ENCODE measurements at regions not wholly inside any gene's neighbourhood (a gene's known extent, or its start where the extent isn't known, plus 50 kb on each side); places are given as distances from the start of the nearest gene placed in this dataset.
"Not testable (repeated sequence)": the region's sequence is repeated elsewhere in the genome, so short reads cannot be mapped to it uniquely, and the experiment has no call there.

- ATAC-seq (ENCODE audit: low read depth in 2 of 2) (no peak), DNase-seq (no peak)
- Histone ChIP-seq H3K27me3 (ENCODE audit: control insufficient read depth, insufficient read depth, low read length) (no peaks in the 10 kb centered on the region), H3K9me3 (ENCODE audit: control insufficient read depth in 2 of 2, low read length in 2 of 2) (peaks cover 8 to 9% of the 10 kb centered on the region in 2 experiments), H3K27ac (ENCODE audit: insufficient read depth, low read length, poor library complexity, severe bottlenecking) (no peak overlapping the region), H3K4me3 (ENCODE audit: low read depth, low read length) (no peak overlapping the region), H3K4me1 (ENCODE audit: control insufficient read depth, insufficient read depth, low read length, poor library complexity, severe bottlenecking) (no peaks in the 10 kb centered on the region), H3K36me3 (ENCODE audit: control insufficient read depth, insufficient read depth, low read length) (no peaks in the 10 kb centered on the region)
- Mint-ChIP-seq H3K4me1 (no peaks in the 10 kb centered on the region), H3K36me3 (no peaks in the 10 kb centered on the region), H3K4me3 (no peak overlapping the region), H3K27me3 (no peaks in the 10 kb centered on the region), H3K9me3 (peaks cover 0 to 25% (median 4%) of the 10 kb centered on the region in 7 donors), H3K27ac (no peak overlapping the region)
These were observed 206.3 kb upstream of the ROBO1 start for GRCh38 chr3:79973917-79974595.

- Histone ChIP-seq H3K4me1 (ENCODE audit: control insufficient read depth, insufficient read depth, low read length, poor library complexity, severe bottlenecking) (no peaks in the 10 kb centered on the region), H3K27ac (ENCODE audit: insufficient read depth, low read length, poor library complexity, severe bottlenecking) (no peak overlapping the region), H3K36me3 (ENCODE audit: control insufficient read depth, insufficient read depth, low read length) (no peaks in the 10 kb centered on the region), H3K27me3 (ENCODE audit: control insufficient read depth, insufficient read depth, low read length) (no peaks in the 10 kb centered on the region), H3K4me3 (ENCODE audit: low read depth, low read length) (no peak overlapping the region), H3K9me3 (ENCODE audit: control insufficient read depth in 2 of 2, low read length in 2 of 2) (peaks cover 8 to 9% of the 10 kb centered on the region in 2 experiments)
- Mint-ChIP-seq H3K27ac (no peak overlapping the region), H3K9me3 (peaks cover 0 to 26% (median 4%) of the 10 kb centered on the region in 7 donors), H3K27me3 (no peaks in the 10 kb centered on the region), H3K36me3 (no peaks in the 10 kb centered on the region), H3K4me3 (no peak overlapping the region), H3K4me1 (no peaks in the 10 kb centered on the region)
- no peak for ATAC-seq (ENCODE audit: low read depth in 2 of 2)
- no peak for DNase-seq
These were observed 205.7 kb upstream of the ROBO1 start for GRCh38 chr3:79973482-79973881.

GRCh38 chr3:79968418-79968817 lies 200.6 kb upstream of the ROBO1 start:
- H3K36me3 Mint-ChIP-seq, result no peaks in the 10 kb centered on the region
- no peaks in the 10 kb centered on the region for H3K36me3 ChIP-seq (ENCODE audit: control insufficient read depth, insufficient read depth, low read length)
- no peaks in the 10 kb centered on the region for H3K4me1 ChIP-seq (ENCODE audit: control insufficient read depth, insufficient read depth, low read length, poor library complexity, severe bottlenecking)
- no peak overlapping the region for H3K27ac ChIP-seq (ENCODE audit: insufficient read depth, low read length, poor library complexity, severe bottlenecking)
- H3K27me3 Mint-ChIP-seq, result no peaks in the 10 kb centered on the region
- H3K27ac Mint-ChIP-seq, result no peak overlapping the region
- no peak overlapping the region for H3K4me3 Mint-ChIP-seq
- H3K4me1 Mint-ChIP-seq, result no peaks in the 10 kb centered on the region
- no peak for ATAC-seq (ENCODE audit: low read depth in 2 of 2)
- no peak overlapping the region for H3K4me3 ChIP-seq (ENCODE audit: low read depth, low read length)
- no peaks in the 10 kb centered on the region for H3K27me3 ChIP-seq (ENCODE audit: control insufficient read depth, insufficient read depth, low read length)
- no peak for DNase-seq
- H3K9me3 ChIP-seq (ENCODE audit: control insufficient read depth in 2 of 2, low read length in 2 of 2), result no peaks in the 10 kb centered on the region
- H3K9me3 Mint-ChIP-seq, result peaks cover 0 to 10% (median 5%) of the 10 kb centered on the region in 7 donors

GRCh38 chr3:79960594-79960993 lies 192.8 kb upstream of the ROBO1 start:
- H3K27me3 Mint-ChIP-seq, result no peaks in the 10 kb centered on the region
- Histone ChIP-seq H3K4me1 (ENCODE audit: control insufficient read depth, insufficient read depth, low read length, poor library complexity, severe bottlenecking) (no peaks in the 10 kb centered on the region), H3K27ac (ENCODE audit: insufficient read depth, low read length, poor library complexity, severe bottlenecking) (no peak overlapping the region), H3K27me3 (ENCODE audit: control insufficient read depth, insufficient read depth, low read length) (no peaks in the 10 kb centered on the region), H3K36me3 (ENCODE audit: control insufficient read depth, insufficient read depth, low read length) (no peaks in the 10 kb centered on the region), H3K4me3 (ENCODE audit: low read depth, low read length) (no peak overlapping the region), H3K9me3 (ENCODE audit: control insufficient read depth in 2 of 2, low read length in 2 of 2) (peaks cover 0 to 6% of the 10 kb centered on the region in 2 experiments)
- DNase-seq, result no peak
- no peak overlapping the region for H3K4me3 Mint-ChIP-seq
- no peak for ATAC-seq (ENCODE audit: low read depth in 2 of 2)
- H3K4me1 Mint-ChIP-seq, result no peaks in the 10 kb centered on the region
- peaks cover 0 to 28% (median 4%) of the 10 kb centered on the region in 7 donors for H3K9me3 Mint-ChIP-seq
- no peaks in the 10 kb centered on the region for H3K36me3 Mint-ChIP-seq
- no peak overlapping the region for H3K27ac Mint-ChIP-seq

- DNase-seq (no peak), ATAC-seq (ENCODE audit: low read depth in 2 of 2) (no peak)
- no peaks in the 10 kb centered on the region for H3K4me1 ChIP-seq (ENCODE audit: control insufficient read depth, insufficient read depth, low read length, poor library complexity, severe bottlenecking)
- Mint-ChIP-seq H3K27me3 (no peaks in the 10 kb centered on the region), H3K9me3 (peaks cover 0 to 34% (median 6%) of the 10 kb centered on the region in 7 donors), H3K4me1 (no peaks in the 10 kb centered on the region), H3K36me3 (no peaks in the 10 kb centered on the region), H3K27ac (no peak overlapping the region), H3K4me3 (no peak overlapping the region)
- no peak overlapping the region for H3K27ac ChIP-seq (ENCODE audit: insufficient read depth, low read length, poor library complexity, severe bottlenecking)
- H3K27me3 ChIP-seq (ENCODE audit: control insufficient read depth, insufficient read depth, low read length), result no peaks in the 10 kb centered on the region
- no peaks in the 10 kb centered on the region for H3K36me3 ChIP-seq (ENCODE audit: control insufficient read depth, insufficient read depth, low read length)
- no peak overlapping the region for H3K4me3 ChIP-seq (ENCODE audit: low read depth, low read length)
- peaks cover 0 to 6% of the 10 kb centered on the region in 2 experiments for H3K9me3 ChIP-seq (ENCODE audit: control insufficient read depth in 2 of 2, low read length in 2 of 2)
These were observed 189.3 kb upstream of the ROBO1 start for GRCh38 chr3:79957066-79957465.

GRCh38 chr3:79954756-79955155 lies 187.0 kb upstream of the ROBO1 start:
- Histone ChIP-seq H3K27me3 (ENCODE audit: control insufficient read depth, insufficient read depth, low read length) (no peaks in the 10 kb centered on the region), H3K4me1 (ENCODE audit: control insufficient read depth, insufficient read depth, low read length, poor library complexity, severe bottlenecking) (no peaks in the 10 kb centered on the region), H3K27ac (ENCODE audit: insufficient read depth, low read length, poor library complexity, severe bottlenecking) (no peak overlapping the region), H3K9me3 (ENCODE audit: control insufficient read depth in 2 of 2, low read length in 2 of 2) (peaks cover 0 to 6% of the 10 kb centered on the region in 2 experiments), H3K36me3 (ENCODE audit: control insufficient read depth, insufficient read depth, low read length) (no peaks in the 10 kb centered on the region), H3K4me3 (ENCODE audit: low read depth, low read length) (no peak overlapping the region)
- Mint-ChIP-seq H3K36me3 (no peaks in the 10 kb centered on the region), H3K27me3 (no peaks in the 10 kb centered on the region), H3K4me3 (no peak overlapping the region), H3K4me1 (no peaks in the 10 kb centered on the region), H3K9me3 (peaks cover 0 to 33% (median 12%) of the 10 kb centered on the region in 7 donors), H3K27ac (no peak overlapping the region)
- DNase-seq, result no peak
- ATAC-seq (ENCODE audit: low read depth in 2 of 2), result no peak

GRCh38 chr3:79953591-79954101 lies 185.8 kb upstream of the ROBO1 start:
- DNase-seq, result no peak

GRCh38 chr3:79951426-79951825 lies 183.6 kb upstream of the ROBO1 start:
- H3K36me3 Mint-ChIP-seq; H3K4me3 ChIP-seq (ENCODE audit: low read depth, low read length); H3K27me3 Mint-ChIP-seq; DNase-seq; H3K27me3 ChIP-seq (ENCODE audit: control insufficient read depth, insufficient read depth, low read length); H3K36me3 ChIP-seq (ENCODE audit: control insufficient read depth, insufficient read depth, low read length); ATAC-seq (ENCODE audit: low read depth in 2 of 2); H3K4me1 ChIP-seq (ENCODE audit: control insufficient read depth, insufficient read depth, low read length, poor library complexity, severe bottlenecking); H3K9me3 ChIP-seq (ENCODE audit: control insufficient read depth in 2 of 2, low read length in 2 of 2); H3K4me3 Mint-ChIP-seq; H3K4me1 Mint-ChIP-seq; H3K27ac Mint-ChIP-seq; H3K27ac ChIP-seq (ENCODE audit: insufficient read depth, low read length, poor library complexity, severe bottlenecking): not testable (repeated sequence)
- H3K9me3 Mint-ChIP-seq, result peaks cover 0 to 25% (median 10%) of the 10 kb centered on the region in 7 donors

More at GRCh38 chr3:79953591-79954101, 185.8 kb upstream of the ROBO1 start:
- H3K36me3 Mint-ChIP-seq, result no peaks in the 10 kb centered on the region
- no peak for ATAC-seq (ENCODE audit: low read depth in 2 of 2)
- no peaks in the 10 kb centered on the region for H3K27me3 ChIP-seq (ENCODE audit: control insufficient read depth, insufficient read depth, low read length)
- no peaks in the 10 kb centered on the region for H3K36me3 ChIP-seq (ENCODE audit: control insufficient read depth, insufficient read depth, low read length)
- no peak overlapping the region for H3K27ac ChIP-seq (ENCODE audit: insufficient read depth, low read length, poor library complexity, severe bottlenecking)
- H3K4me3 Mint-ChIP-seq, result no peak overlapping the region
- no peaks in the 10 kb centered on the region for H3K4me1 ChIP-seq (ENCODE audit: control insufficient read depth, insufficient read depth, low read length, poor library complexity, severe bottlenecking)
- H3K4me3 ChIP-seq (ENCODE audit: low read depth, low read length), result no peak overlapping the region
- no peaks in the 10 kb centered on the region for H3K4me1 Mint-ChIP-seq
- peaks cover 0 to 38% (median 14%) of the 10 kb centered on the region in 7 donors for H3K9me3 Mint-ChIP-seq
- no peaks in the 10 kb centered on the region for H3K27me3 Mint-ChIP-seq
- no peak overlapping the region for H3K27ac Mint-ChIP-seq
- peaks cover 0 to 6% of the 10 kb centered on the region in 2 experiments for H3K9me3 ChIP-seq (ENCODE audit: control insufficient read depth in 2 of 2, low read length in 2 of 2)
